ENCODE measurements at regions not wholly inside any gene's neighbourhood (a gene's known extent, or its start where the extent isn't known, plus 50 kb on each side); places are given as distances from the start of the nearest gene placed in this dataset.
"Not testable (repeated sequence)": the region's sequence is repeated elsewhere in the genome, so short reads cannot be mapped to it uniquely, and the experiment has no call there.

- no peak for FAIRE-seq
- DNase-seq (ENCODE audit: insufficient read length, low spot score) = no peak
- TF ChIP-seq POLR2AphosphoS5 (IDR thresholded peaks at IDR 0.05; ENCODE audit: low read depth, low read length) (no peak), POLR2A (IDR thresholded peaks at IDR 0.05; ENCODE audit: low read depth, low read length) (no peak), PAX5 (IDR thresholded peaks at IDR 0.05; ENCODE audit: insufficient read depth, low read length, severe bottlenecking) (no peak), SPI1 (IDR thresholded peaks at IDR 0.05; ENCODE audit: low read depth, low read length) (no peak), POU2F2 (IDR thresholded peaks at IDR 0.05; ENCODE audit: low read depth, low read length) (no peak), TAF1 (IDR thresholded peaks at IDR 0.05; ENCODE audit: low read depth, low read length) (no peak)
Measured at GRCh38 chr1:30522031-30523004, 201.1 kb downstream of the MATN1 start.

DNA sequence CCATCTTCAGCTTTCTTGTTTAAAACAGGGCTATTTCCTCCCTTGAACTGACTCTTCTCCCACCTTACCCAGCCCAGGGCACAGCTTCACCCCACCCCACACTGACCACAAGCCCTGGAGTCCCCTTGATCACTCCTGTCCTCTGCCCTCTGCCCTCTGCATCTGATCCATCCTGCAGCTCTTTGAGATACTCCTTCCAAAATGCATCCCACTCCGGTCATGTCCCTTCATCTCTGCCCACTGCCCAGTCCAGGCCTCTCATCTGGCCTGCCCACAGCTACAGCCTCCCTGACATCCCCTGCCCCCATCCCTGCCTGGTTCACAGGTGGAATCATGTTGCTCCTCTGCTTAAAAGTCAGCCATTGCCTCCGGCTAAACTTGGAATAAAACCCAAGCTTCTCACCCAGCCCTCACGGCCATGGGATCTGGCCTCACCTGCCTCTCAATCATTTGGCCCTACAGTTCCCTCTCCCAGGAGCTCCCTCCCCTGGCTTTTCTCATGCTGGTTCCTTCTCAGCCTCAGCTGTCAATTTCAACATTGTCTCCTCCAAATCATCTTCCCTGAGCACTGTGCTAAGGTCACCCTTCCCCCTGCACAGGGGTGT lies 202.0 kb downstream of the MATN1 start:
- FAIRE-seq = no peak
- DNase-seq (ENCODE audit: insufficient read length, low spot score) = no peak
- TF ChIP-seq POLR2AphosphoS5 (IDR thresholded peaks at IDR 0.05; ENCODE audit: low read depth, low read length) = no peak

- no peak for DNase-seq (ENCODE audit: insufficient read length, low spot score)
- no peak for TF ChIP-seq SPI1 (IDR thresholded peaks at IDR 0.05; ENCODE audit: low read depth, low read length)
- no peak for TF ChIP-seq PAX5 (IDR thresholded peaks at IDR 0.05; ENCODE audit: insufficient read depth, low read length, severe bottlenecking)
- no peak for TF ChIP-seq POLR2A (IDR thresholded peaks at IDR 0.05; ENCODE audit: low read depth, low read length)
- TF ChIP-seq POU2F2 (IDR thresholded peaks at IDR 0.05; ENCODE audit: low read depth, low read length) = no peak
- no peak for TF ChIP-seq POLR2AphosphoS5 (IDR thresholded peaks at IDR 0.05; ENCODE audit: low read depth, low read length)
- TF ChIP-seq TAF1 (IDR thresholded peaks at IDR 0.05; ENCODE audit: low read depth, low read length) = no peak
- no peak for FAIRE-seq
Measured at GRCh38 chr1:30520476-30520875, 202.9 kb downstream of the MATN1 start.

DNA sequence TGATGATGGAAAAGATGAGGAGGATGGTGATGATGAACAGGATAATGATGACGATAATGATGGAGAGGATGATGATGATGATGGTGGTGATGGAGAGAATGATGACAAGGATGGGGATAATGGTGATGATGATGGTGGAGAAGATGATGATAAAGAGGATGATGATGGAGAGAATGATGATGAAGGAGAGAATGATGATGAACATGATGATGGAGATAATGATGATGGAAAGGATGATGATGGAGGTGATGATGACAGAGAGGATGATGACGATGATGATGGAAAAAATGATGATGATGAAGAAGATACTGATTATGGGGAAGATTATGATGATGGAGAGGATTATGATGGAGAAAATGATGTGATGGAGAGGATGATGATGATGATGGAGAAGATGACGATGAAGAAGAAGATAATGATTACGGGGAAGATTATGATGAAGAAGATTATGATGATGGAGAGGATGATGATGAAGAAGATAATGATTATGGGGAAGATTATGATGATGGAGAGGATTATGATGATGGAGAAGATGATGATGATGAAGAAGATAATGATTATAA lies 204.1 kb downstream of the MATN1 start:
- DNase-seq (ENCODE audit: insufficient read length, low spot score) (no peak), FAIRE-seq (no peak)
- TF ChIP-seq PAX5 (IDR thresholded peaks at IDR 0.05; ENCODE audit: insufficient read depth, low read length, severe bottlenecking) = no peak
- no peak for TF ChIP-seq TAF1 (IDR thresholded peaks at IDR 0.05; ENCODE audit: low read depth, low read length)

GRCh38 chr1:30518696-30519095 lies 204.7 kb downstream of the MATN1 start:
- TF ChIP-seq SPI1 (IDR thresholded peaks at IDR 0.05; ENCODE audit: low read depth, low read length) = no peak
- TF ChIP-seq POLR2A (IDR thresholded peaks at IDR 0.05; ENCODE audit: low read depth, low read length) = no peak
- TF ChIP-seq POU2F2 (IDR thresholded peaks at IDR 0.05; ENCODE audit: low read depth, low read length) = no peak
- TF ChIP-seq PAX5 (IDR thresholded peaks at IDR 0.05; ENCODE audit: insufficient read depth, low read length, severe bottlenecking) = no peak
- no peak for TF ChIP-seq TAF1 (IDR thresholded peaks at IDR 0.05; ENCODE audit: low read depth, low read length)
- no peak for TF ChIP-seq POLR2AphosphoS5 (IDR thresholded peaks at IDR 0.05; ENCODE audit: low read depth, low read length)
- no peak for DNase-seq (ENCODE audit: insufficient read length, low spot score)
- no peak for FAIRE-seq

GRCh38 chr1:30518186-30518585 lies 205.2 kb downstream of the MATN1 start:
- no peak for FAIRE-seq
- no peak for DNase-seq (ENCODE audit: insufficient read length, low spot score)
- no peak for TF ChIP-seq POLR2AphosphoS5 (IDR thresholded peaks at IDR 0.05; ENCODE audit: low read depth, low read length)
- no peak for TF ChIP-seq PAX5 (IDR thresholded peaks at IDR 0.05; ENCODE audit: insufficient read depth, low read length, severe bottlenecking)
- TF ChIP-seq SPI1 (IDR thresholded peaks at IDR 0.05; ENCODE audit: low read depth, low read length) = no peak
- TF ChIP-seq TAF1 (IDR thresholded peaks at IDR 0.05; ENCODE audit: low read depth, low read length) = no peak
- TF ChIP-seq POLR2A (IDR thresholded peaks at IDR 0.05; ENCODE audit: low read depth, low read length) = no peak
- TF ChIP-seq POU2F2 (IDR thresholded peaks at IDR 0.05; ENCODE audit: low read depth, low read length) = no peak

GRCh38 chr1:30517666-30518065 lies 205.7 kb downstream of the MATN1 start:
- not testable (repeated sequence) for FAIRE-seq; DNase-seq (ENCODE audit: insufficient read length, low spot score)

GRCh38 chr1:30517241-30517640 lies 206.1 kb downstream of the MATN1 start:
- not testable (repeated sequence) for FAIRE-seq; DNase-seq (ENCODE audit: insufficient read length, low spot score)

- TF ChIP-seq POLR2AphosphoS5 (IDR thresholded peaks at IDR 0.05; ENCODE audit: low read depth, low read length) (no peak), TAF1 (IDR thresholded peaks at IDR 0.05; ENCODE audit: low read depth, low read length) (no peak), POU2F2 (IDR thresholded peaks at IDR 0.05; ENCODE audit: low read depth, low read length) (no peak), SPI1 (IDR thresholded peaks at IDR 0.05; ENCODE audit: low read depth, low read length) (no peak), POLR2A (IDR thresholded peaks at IDR 0.05; ENCODE audit: low read depth, low read length) (no peak), PAX5 (IDR thresholded peaks at IDR 0.05; ENCODE audit: insufficient read depth, low read length, severe bottlenecking) (no peak)
- no peak for FAIRE-seq
- no peak for DNase-seq (ENCODE audit: insufficient read length, low spot score)
Measured at GRCh38 chr1:30516485-30516858, 206.9 kb downstream of the MATN1 start.

DNA sequence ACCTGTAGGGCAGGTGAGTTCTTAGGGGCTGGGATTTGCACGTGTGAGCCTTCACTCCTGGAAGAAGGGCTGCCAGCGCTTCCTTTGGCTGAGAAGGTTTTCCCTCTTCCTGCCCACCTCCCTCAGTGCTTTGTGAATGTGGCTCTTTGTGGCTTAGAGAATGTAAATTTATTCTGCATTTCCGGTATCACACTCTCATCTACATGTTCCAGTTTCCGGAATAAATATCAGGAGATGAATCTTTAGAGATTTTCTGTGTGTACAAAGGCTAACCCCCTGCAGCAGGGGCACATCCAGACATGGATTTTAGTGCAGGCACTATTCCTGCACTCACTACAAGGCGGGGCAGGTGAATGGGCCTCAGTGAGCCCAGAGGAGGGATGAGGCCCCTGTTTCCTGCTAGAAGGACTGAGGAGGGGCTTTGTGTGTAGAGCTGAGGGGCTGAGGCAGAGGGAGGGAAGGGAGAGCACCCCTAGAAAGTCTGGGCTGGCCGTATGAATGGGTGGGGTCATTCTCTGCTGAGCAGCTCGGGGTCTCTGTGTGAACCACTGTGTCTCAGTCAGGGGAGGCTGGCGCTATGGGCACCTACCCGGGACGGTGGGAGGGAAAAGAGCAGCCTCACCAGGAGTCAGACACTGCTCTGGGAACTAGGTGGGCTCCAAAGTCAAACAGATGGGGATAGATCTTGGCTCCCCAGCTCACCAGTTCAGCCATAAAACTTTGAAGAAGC lies 207.5 kb downstream of the MATN1 start:
- FAIRE-seq (no peak), DNase-seq (ENCODE audit: insufficient read length, low spot score) (no peak)
- TF ChIP-seq TAF1 (IDR thresholded peaks at IDR 0.05; ENCODE audit: low read depth, low read length) (no peak), POLR2A (IDR thresholded peaks at IDR 0.05; ENCODE audit: low read depth, low read length) (no peak), PAX5 (IDR thresholded peaks at IDR 0.05; ENCODE audit: insufficient read depth, low read length, severe bottlenecking) (no peak)
